Keratinocyte (primary cell): ENCODE measurements at regions not wholly inside any gene's neighbourhood (a gene's known extent, or its start where the extent isn't known, plus 50 kb on each side); places are given as distances from the start of the nearest gene placed in this dataset.

Experiments used
- EZH2 ChIP-seq: IDR thresholded peaks from one replicate; pipeline ENCODE4 v1.6.1; 2012; ENCODE audit warnings: inconsistent platforms, mild to moderate bottlenecking, low read length, moderate library complexity
- TF ChIP-seq, protein P1 (sequence below), 3 experiments: IDR thresholded peaks in 1 of 3; conservative IDR thresholded peaks in 1 of 3; optimal IDR thresholded peaks in 1 of 3; 2 replicates in 2 of 3; 3 replicates in 1 of 3; pipeline versions ENCODE3 to v1.5.1; 2011; ENCODE audit warnings: low read length in 3 of 3, mild to moderate bottlenecking in 3 of 3, moderate library complexity in 2 of 3, control low read depth in 1 of 3, inconsistent platforms in 1 of 3; ENCODE audit not compliant: insufficient read depth in 2 of 3; ENCODE audit errors: extremely low read depth in 1 of 3

DNA sequence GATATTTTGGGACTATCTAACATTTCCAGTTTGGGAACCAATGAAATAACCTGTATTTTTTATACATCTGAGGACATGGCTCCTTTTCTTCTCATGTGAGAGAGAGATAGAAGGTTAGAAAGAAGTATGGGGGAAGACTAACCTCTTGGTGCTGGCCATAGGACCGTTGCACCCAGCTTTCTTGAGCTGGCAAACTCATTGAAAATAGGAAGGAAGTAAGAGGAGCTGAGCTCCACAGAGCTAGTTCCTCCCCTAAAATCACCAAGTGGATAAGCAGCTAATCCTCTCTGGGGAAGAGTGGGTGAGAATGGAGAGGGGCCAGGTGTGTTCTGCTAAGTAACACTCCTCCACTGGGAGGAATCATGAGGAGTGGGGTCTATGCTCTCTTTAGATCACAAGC lies 387.4 kb upstream of the CADM1 start:
- TF ChIP-seq, protein P1, sequence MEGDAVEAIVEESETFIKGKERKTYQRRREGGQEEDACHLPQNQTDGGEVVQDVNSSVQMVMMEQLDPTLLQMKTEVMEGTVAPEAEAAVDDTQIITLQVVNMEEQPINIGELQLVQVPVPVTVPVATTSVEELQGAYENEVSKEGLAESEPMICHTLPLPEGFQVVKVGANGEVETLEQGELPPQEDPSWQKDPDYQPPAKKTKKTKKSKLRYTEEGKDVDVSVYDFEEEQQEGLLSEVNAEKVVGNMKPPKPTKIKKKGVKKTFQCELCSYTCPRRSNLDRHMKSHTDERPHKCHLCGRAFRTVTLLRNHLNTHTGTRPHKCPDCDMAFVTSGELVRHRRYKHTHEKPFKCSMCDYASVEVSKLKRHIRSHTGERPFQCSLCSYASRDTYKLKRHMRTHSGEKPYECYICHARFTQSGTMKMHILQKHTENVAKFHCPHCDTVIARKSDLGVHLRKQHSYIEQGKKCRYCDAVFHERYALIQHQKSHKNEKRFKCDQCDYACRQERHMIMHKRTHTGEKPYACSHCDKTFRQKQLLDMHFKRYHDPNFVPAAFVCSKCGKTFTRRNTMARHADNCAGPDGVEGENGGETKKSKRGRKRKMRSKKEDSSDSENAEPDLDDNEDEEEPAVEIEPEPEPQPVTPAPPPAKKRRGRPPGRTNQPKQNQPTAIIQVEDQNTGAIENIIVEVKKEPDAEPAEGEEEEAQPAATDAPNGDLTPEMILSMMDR (optimal IDR thresholded peaks at IDR 0.05 in 1 of 3, IDR thresholded peaks at IDR 0.05 in 1 of 3, conservative IDR thresholded peaks at IDR 0.05 in 1 of 3; ENCODE audit: extremely low read depth in 1 of 3, insufficient read depth in 2 of 3, low read length in 3 of 3) = no peak
- no peak for TF ChIP-seq EZH2
